Mesendoderm (in vitro differentiated cells): ENCODE measurements at regions not wholly inside any gene's neighbourhood (a gene's known extent, or its start where the extent isn't known, plus 50 kb on each side); places are given as distances from the start of the nearest gene placed in this dataset.

Experiments used
- DNase-seq: peaks from one replicate; pipeline ENCODE4 v3.0.0; 2013
- H2AK5ac ChIP-seq: 2 replicates; pipeline ENCODE4 v1.6.1; 2013; ENCODE audit warnings: low read length, inconsistent platforms
- H2BK120ac ChIP-seq: 2 replicates; pipeline ENCODE4 v1.6.1; 2013; ENCODE audit warnings: low read depth, mild to moderate bottlenecking, low read length, moderate library complexity, mixed read lengths
- H2BK15ac ChIP-seq: replicated peaks from 2 replicates; pipeline ENCODE4 v1.6.1; 2013; ENCODE audit warnings: low read depth, mild to moderate bottlenecking, moderate library complexity
- H2BK5ac ChIP-seq: 2 replicates; pipeline ENCODE4 v1.6.1; 2013; ENCODE audit warnings: low read length, inconsistent platforms
- H3K18ac ChIP-seq: 2 replicates; pipeline ENCODE4 v1.6.1; 2013; ENCODE audit warnings: mild to moderate bottlenecking, low read length, mixed read lengths
- H3K23ac ChIP-seq: one replicate; pipeline ENCODE4 v1.6.1; 2013; ENCODE audit warnings: low read length
- H3K27ac ChIP-seq: 2 replicates; pipeline ENCODE4 v1.5.1; 2013; ENCODE audit warnings: low read depth, mild to moderate bottlenecking, inconsistent platforms, low read length, moderate library complexity
- H3K27me3 ChIP-seq: 2 replicates; pipeline ENCODE4 v1.6.1; 2013; ENCODE audit warnings: low read length, control low read depth, mild to moderate bottlenecking, inconsistent platforms; ENCODE audit not compliant: insufficient read depth, poor library complexity
- H3K36me3 ChIP-seq: 2 replicates; pipeline ENCODE4 v1.6.1; 2013; ENCODE audit warnings: low read length, inconsistent platforms; ENCODE audit not compliant: control insufficient read depth, insufficient read depth
- H3K4ac ChIP-seq: one replicate; pipeline ENCODE4 v1.6.1; 2013; ENCODE audit warnings: low read depth, mild to moderate bottlenecking, low read length, moderate library complexity
- H3K4me1 ChIP-seq: 2 replicates; pipeline ENCODE4 v1.6.1; 2013; ENCODE audit warnings: low read depth, low read length, inconsistent platforms; ENCODE audit not compliant: control insufficient read depth
- H3K4me2 ChIP-seq: 2 replicates; pipeline ENCODE4 v1.6.1; 2013; ENCODE audit warnings: low read length
- H3K4me3 ChIP-seq: 2 replicates; pipeline ENCODE4 v1.5.1; 2013; ENCODE audit warnings: mild to moderate bottlenecking, low read length
- H3K56ac ChIP-seq: one replicate; pipeline ENCODE4 v1.6.1; 2013; ENCODE audit warnings: low read length
- H3K79me1 ChIP-seq: 2 replicates; pipeline ENCODE4 v1.6.1; 2013; ENCODE audit warnings: low read length, inconsistent platforms
- H3K79me2 ChIP-seq: 2 replicates; pipeline ENCODE4 v1.6.1; 2013; ENCODE audit warnings: mild to moderate bottlenecking, low read length; ENCODE audit not compliant: control insufficient read depth, insufficient read depth
- H3K9ac ChIP-seq: 2 replicates; pipeline ENCODE4 v1.6.1; 2013; ENCODE audit warnings: low read length, inconsistent platforms
- H4K5ac ChIP-seq: one replicate; pipeline ENCODE4 v1.6.1; 2013; ENCODE audit warnings: low read length
- H4K8ac ChIP-seq: one replicate; pipeline ENCODE4 v1.6.1; 2013; ENCODE audit warnings: low read depth, mild to moderate bottlenecking, control low read depth, low read length, moderate library complexity
- WGBS: extraction: QIAGEN DNeasy Blood & Tissue Kit; methylation state at CpG from one replicate; pipeline ENCODE4 v1.1.7; 2013; ENCODE audit warnings: low lambda C conversion rate, missing lambda C conversion rate; ENCODE audit not compliant: insufficient coverage; ENCODE audit errors: extremely low coverage; 5-methylcytosine and 5-hydroxymethylcytosine counted together

DNA sequence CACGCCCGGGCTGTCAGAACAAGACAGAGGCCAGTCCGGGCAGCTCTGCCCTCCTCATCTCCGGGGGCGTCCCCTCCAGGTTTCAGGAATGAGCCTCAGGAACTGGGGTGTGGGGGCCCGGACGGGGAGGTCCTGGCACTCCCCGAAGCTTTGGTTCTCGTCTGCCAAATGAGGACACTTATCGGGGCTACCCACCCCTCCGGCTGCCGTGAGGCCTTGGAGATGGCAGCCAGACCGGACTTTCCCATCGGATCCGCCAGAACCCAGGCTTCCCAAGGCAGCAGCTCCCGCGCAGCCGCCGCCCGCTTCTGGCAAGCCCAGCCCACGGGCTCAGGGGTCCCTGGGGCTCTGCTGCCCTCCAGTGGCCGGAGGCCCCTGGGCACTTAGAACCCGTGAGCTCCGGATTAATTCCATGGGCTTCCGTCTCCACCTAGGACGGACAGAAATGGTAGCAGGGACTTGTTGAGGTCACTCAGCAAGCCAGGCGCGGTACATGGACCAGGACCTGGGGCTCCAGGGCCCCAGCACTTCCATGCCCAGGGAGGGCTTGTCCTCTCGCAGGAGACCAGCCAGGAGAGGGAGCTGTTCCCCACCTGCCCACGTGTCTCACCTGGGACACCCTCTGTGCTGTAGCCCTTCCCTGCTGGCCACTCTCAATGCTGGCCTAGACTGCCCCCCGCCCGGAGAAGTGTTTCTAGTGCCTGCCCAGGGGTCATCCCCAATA is 89.4 kb downstream of the LINGO1 start:
- Histone ChIP-seq H3K56ac (peak overlapping the region; percentile 75), H3K27me3 (no peaks in the 10 kb centered on the region), H3K4me1 (no peaks in the 10 kb centered on the region), H4K5ac (no peak overlapping the region), H3K4me2 (no peak overlapping the region), H3K79me1 (no peaks in the 10 kb centered on the region), H2BK15ac (no peak overlapping the region), H3K18ac (no peak overlapping the region), H2BK120ac (no peak overlapping the region), H4K8ac (no peak overlapping the region), H2BK5ac (no peak overlapping the region), H3K23ac (no peak overlapping the region), H2AK5ac (no peak overlapping the region), H3K79me2 (no peaks in the 10 kb centered on the region), H3K36me3 (no peaks in the 10 kb centered on the region), H3K9ac (peak overlapping the region; percentile 23), H3K27ac (no peak overlapping the region), H3K4me3 (no peak overlapping the region), H3K4ac (no peak overlapping the region)
- WGBS, result no CpG with 5 or more reads among the region's 32 CpGs
- DNase-seq, result peak; percentile 91

DNA sequence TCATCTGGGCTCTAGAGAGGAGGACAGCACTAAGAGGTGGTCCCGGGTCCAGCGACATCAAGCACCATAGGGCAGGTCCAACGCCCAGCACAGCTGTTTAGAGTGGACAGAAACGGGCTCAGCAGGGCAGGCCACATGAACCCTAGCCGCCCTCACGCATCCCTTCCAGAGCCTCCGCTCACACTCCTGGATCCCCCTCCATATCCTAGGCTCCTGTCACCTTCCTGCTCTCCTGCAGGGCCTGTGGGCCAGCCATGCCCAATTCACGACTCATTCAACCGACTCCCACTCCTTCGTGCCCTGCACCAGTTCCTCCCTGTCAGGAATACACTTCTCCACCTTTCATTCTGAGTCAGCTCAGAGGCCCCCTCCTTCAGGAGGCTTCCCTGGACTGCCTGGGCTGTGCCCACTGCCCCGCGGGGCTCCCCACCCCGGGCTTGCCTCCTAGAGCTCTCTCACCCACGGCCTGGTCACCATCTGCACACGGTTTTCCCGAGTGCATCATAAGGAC is 90.2 kb downstream of the LINGO1 start:
- Histone ChIP-seq H3K18ac (no peak overlapping the region), H2AK5ac (peak overlapping the region; percentile 45), H4K5ac (no peak overlapping the region), H2BK120ac (no peak overlapping the region), H2BK5ac (no peak overlapping the region), H3K56ac (peak overlapping the region; percentile 75), H3K4me2 (no peak overlapping the region), H3K4me1 (no peaks in the 10 kb centered on the region), H3K9ac (no peak overlapping the region), H3K4me3 (no peak overlapping the region), H3K36me3 (no peaks in the 10 kb centered on the region), H3K79me1 (no peaks in the 10 kb centered on the region), H3K79me2 (no peaks in the 10 kb centered on the region), H3K27me3 (no peaks in the 10 kb centered on the region), H2BK15ac (no peak overlapping the region), H3K4ac (no peak overlapping the region), H4K8ac (no peak overlapping the region), H3K23ac (no peak overlapping the region), H3K27ac (no peak overlapping the region)
- no CpG with 5 or more reads among the region's 16 CpGs for WGBS
- DNase-seq, result peak; percentile 53

DNA sequence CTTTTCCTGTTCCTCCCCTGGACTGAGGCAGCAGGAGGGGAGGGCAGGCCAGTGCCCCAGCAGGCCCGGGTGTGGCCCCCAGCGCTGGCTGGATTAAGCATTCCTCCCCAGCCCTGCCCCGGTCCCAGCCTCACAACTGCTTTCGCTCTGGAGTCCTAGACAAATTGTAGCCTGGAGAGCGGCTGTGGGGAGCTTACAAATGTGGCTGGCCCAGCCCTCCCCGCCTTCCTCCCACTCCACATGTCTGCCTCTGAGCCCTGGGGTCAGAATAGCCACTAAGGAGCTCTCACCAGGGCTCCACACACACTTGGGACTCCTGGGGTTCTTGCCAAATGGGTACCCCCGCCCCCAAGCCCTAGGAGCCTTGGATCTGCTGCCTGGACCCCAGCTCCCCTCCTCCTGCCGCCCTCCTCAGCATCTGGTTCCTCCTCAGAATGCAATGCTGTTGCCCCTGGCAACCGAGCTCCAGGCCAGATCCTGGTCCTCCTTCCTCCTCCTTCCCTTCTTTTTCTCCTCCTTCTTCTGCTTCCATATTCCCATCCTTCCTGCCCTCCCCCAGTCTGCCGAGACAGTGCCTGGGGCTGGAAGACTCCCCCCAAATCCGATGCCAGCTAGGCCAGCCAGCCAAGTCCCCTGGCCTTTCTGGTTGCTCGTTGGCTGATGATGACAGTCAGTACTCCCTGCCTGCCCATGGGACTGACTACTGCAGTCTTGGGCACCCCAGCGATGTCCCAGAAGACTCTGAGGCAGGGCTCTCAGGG is 91.1 kb downstream of the LINGO1 start:
- Histone ChIP-seq H3K27me3 (no peaks in the 10 kb centered on the region), H2BK15ac (no peak overlapping the region), H3K4me2 (no peak overlapping the region), H3K79me2 (no peaks in the 10 kb centered on the region), H3K4me3 (no peak overlapping the region), H2BK120ac (no peak overlapping the region), H3K36me3 (no peaks in the 10 kb centered on the region), H3K23ac (no peak overlapping the region), H2AK5ac (no peak overlapping the region), H3K79me1 (no peaks in the 10 kb centered on the region), H3K27ac (no peak overlapping the region), H3K56ac (no peak overlapping the region), H4K8ac (no peak overlapping the region), H2BK5ac (no peak overlapping the region), H3K4me1 (no peaks in the 10 kb centered on the region), H3K4ac (no peak overlapping the region), H4K5ac (no peak overlapping the region), H3K18ac (no peak overlapping the region), H3K9ac (no peak overlapping the region)
- DNase-seq, result peak; percentile 60
- WGBS, result no CpG with 5 or more reads among the region's 13 CpGs

DNA sequence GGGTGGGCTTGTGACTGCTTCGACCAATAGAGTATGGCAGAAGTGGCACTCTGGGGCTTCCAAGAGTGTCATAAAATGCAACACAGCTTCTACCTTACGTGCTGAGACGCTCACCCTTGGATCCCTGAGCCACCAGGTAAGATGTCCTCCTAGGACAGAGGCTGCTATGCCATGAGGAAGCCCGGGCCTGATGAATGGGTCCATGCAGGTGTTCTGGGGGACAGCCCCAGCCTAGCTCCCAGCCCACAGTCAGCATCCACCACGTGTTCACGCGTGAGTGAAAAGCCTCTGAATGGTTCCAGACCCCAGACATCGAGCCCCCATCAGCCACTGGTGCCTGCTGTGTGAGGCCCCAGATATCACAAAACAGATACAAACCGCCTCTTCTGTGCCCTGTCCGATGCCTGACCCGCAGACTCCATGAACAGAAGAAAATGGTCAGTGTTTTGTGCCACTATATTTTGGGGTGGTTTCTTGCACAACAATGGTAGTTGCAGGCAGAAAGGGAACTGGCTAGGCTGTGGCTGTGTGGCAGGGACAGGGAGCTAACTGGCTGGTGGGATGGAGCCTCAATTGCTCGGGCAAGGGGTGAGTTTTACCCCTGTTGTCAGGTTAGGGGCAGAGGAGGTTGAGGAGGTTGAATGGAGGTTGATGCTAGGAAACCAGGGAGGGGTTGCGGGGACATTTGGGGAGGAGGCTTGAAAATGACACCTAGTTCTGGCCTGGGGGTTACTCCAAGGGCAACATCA is 92.2 kb downstream of the LINGO1 start:
- no peak overlapping the region for H3K23ac ChIP-seq
- no peaks in the 10 kb centered on the region for H3K36me3 ChIP-seq
- H3K27ac ChIP-seq, result no peak overlapping the region
- DNase-seq, result no peak
- H3K79me1 ChIP-seq, result no peaks in the 10 kb centered on the region
- no peak overlapping the region for H3K9ac ChIP-seq
- H4K5ac ChIP-seq, result no peak overlapping the region
- no peak overlapping the region for H2BK120ac ChIP-seq
- H3K18ac ChIP-seq, result no peak overlapping the region
- no peak overlapping the region for H2BK15ac ChIP-seq
- H3K4me2 ChIP-seq, result no peak overlapping the region
- no peaks in the 10 kb centered on the region for H3K4me1 ChIP-seq
- no peak overlapping the region for H2BK5ac ChIP-seq
- H3K79me2 ChIP-seq, result no peaks in the 10 kb centered on the region
- no peak overlapping the region for H3K56ac ChIP-seq
- H4K8ac ChIP-seq, result no peak overlapping the region
- no peak overlapping the region for H3K4me3 ChIP-seq
- H3K27me3 ChIP-seq, result no peaks in the 10 kb centered on the region
- WGBS, result no CpG with 5 or more reads among the region's 13 CpGs
- no peak overlapping the region for H3K4ac ChIP-seq
- H2AK5ac ChIP-seq, result no peak overlapping the region

DNA sequence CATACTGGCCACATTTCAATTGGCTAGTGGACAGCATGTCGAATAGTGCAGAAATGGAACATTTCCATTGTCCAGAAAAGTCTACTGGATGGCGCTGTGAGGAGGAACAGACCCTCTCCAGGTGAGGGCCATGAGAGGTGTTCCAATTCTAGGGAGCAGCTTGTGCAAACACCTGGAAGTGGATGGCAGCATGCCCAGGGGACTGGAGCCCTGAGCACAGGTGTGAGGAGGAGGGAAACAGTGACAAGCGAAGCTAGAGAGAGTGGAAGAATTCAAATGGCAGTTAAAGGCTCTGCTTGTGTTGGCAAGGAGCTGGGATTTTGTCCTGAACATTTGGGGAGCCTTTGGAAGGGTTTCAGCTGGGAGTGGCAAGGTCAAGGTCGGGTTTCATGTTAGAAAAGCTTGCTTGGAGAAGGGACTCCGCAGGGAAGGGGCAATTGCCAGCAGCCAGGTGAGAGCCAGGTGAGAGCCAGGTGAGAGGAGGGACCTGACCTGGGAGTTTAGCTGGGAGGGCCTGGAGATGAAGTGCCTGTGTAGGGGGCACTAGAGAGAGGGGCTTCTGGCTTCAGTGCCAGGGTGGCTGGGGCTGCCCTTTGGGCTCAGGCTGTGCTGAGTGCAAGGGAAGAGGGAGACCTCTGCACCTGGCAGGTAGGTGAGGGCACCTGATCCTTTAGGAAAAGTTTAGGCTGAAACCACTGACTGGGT is 93.8 kb downstream of the LINGO1 start:
- no peak overlapping the region for H2BK5ac ChIP-seq
- H2BK15ac ChIP-seq, result no peak overlapping the region
- no CpG with 5 or more reads among the region's 5 CpGs for WGBS
- H3K18ac ChIP-seq, result no peak overlapping the region
- no peaks in the 10 kb centered on the region for H3K36me3 ChIP-seq
- DNase-seq, result no peak
- H3K27me3 ChIP-seq, result no peaks in the 10 kb centered on the region
- H3K56ac ChIP-seq, result no peak overlapping the region
- no peaks in the 10 kb centered on the region for H3K4me1 ChIP-seq
- no peak overlapping the region for H3K9ac ChIP-seq
- no peak overlapping the region for H3K4ac ChIP-seq
- no peak overlapping the region for H3K27ac ChIP-seq
- no peak overlapping the region for H2AK5ac ChIP-seq
- H3K4me3 ChIP-seq, result no peak overlapping the region
- H3K4me2 ChIP-seq, result no peak overlapping the region
- H3K23ac ChIP-seq, result no peak overlapping the region
- no peaks in the 10 kb centered on the region for H3K79me1 ChIP-seq
- H3K79me2 ChIP-seq, result no peaks in the 10 kb centered on the region
- no peak overlapping the region for H4K5ac ChIP-seq
- H4K8ac ChIP-seq, result no peak overlapping the region
- H2BK120ac ChIP-seq, result no peak overlapping the region
